HepG2 (cell line): ENCODE measurements at regions not wholly inside any gene's neighbourhood (a gene's known extent, or its start where the extent isn't known, plus 50 kb on each side); places are given as distances from the start of the nearest gene placed in this dataset.

Experiments
- CTCF ChIP-seq: sonication (generic); formaldehyde crosslinking; IDR thresholded peaks from 2 replicates; pipeline ENCODE4 v1.5.0; 2020; ENCODE audit warnings: mild to moderate bottlenecking, missing genetic modification reagents, moderate library complexity
- HDAC6 ChIP-seq: fragments of 200-600 bp; sonication (generic); IDR thresholded peaks from 2 replicates; pipeline ENCODE4 v1.7.0; 2017; ENCODE audit warnings: mild to moderate bottlenecking, antibody characterized with exemption, low read length, low read depth
- MYC ChIP-seq: sonication (generic); formaldehyde crosslinking; IDR thresholded peaks from 2 replicates; pipeline ENCODE4 v1.9.0; 2021; ENCODE audit warnings: missing genetic modification reagents, borderline replicate concordance
- POLR2A ChIP-seq, 2 experiments: IDR thresholded peaks; 2 replicates each; pipeline ENCODE4 v1.6.1; 2011; ENCODE audit warnings: low read depth in 2 of 2, low read length in 2 of 2, mild to moderate bottlenecking in 1 of 2, moderate library complexity in 1 of 2; ENCODE audit not compliant: insufficient read depth in 1 of 2
- PRPF4 ChIP-seq: fragments of 200-400 bp; formaldehyde crosslinking; IDR thresholded peaks from 2 replicates; pipeline ENCODE4 v1.6.1; 2016; ENCODE audit warnings: low read length, low read depth; ENCODE audit not compliant: poor library complexity, severe bottlenecking
- STAT6 ChIP-seq: sonication (generic); formaldehyde crosslinking; IDR thresholded peaks from 2 replicates; pipeline ENCODE4 v1.4.0; 2020; ENCODE audit warnings: missing genetic modification reagents, mild to moderate bottlenecking, borderline replicate concordance
- YY1 ChIP-seq: IDR thresholded peaks from 2 replicates; pipeline ENCODE4 v1.6.1; 2011; ENCODE audit warnings: low read length, low read depth, moderate library complexity, mild to moderate bottlenecking; ENCODE audit not compliant: insufficient read depth, insufficient replicate concordance
- ZBTB7A ChIP-seq: sonication (generic); formaldehyde crosslinking; IDR thresholded peaks from 2 replicates; pipeline ENCODE4 v1.8.0; 2022; ENCODE audit warnings: mild to moderate bottlenecking, missing genetic modification reagents
- ZNF318 ChIP-seq: sonication (generic); formaldehyde crosslinking; IDR thresholded peaks from 2 replicates; pipeline ENCODE4 v1.4.0; 2020; ENCODE audit warnings: mild to moderate bottlenecking, missing genetic modification reagents
- ZNF446 ChIP-seq: sonication (generic); formaldehyde crosslinking; IDR thresholded peaks from 2 replicates; pipeline ENCODE4 v1.5.0; 2020; ENCODE audit warnings: mild to moderate bottlenecking, missing genetic modification reagents
- ZNF781 ChIP-seq: sonication (generic); formaldehyde crosslinking; IDR thresholded peaks from 2 replicates; pipeline ENCODE4 v1.5.1; 2020; ENCODE audit warnings: borderline replicate concordance, mild to moderate bottlenecking, missing genetic modification reagents; ENCODE audit errors: not compliant biosample characterization

GRCh38 chr10:45505311-45505710 is 131.3 kb downstream of the ALOX5 start:
- TF ChIP-seq PRPF4 (no peak), ZNF781 (CRISPR knock-in tag) (no peak), ZNF318 (CRISPR knock-in tag) (no peak), STAT6 (CRISPR knock-in tag) (no peak), ZNF446 (CRISPR knock-in tag) (no peak), YY1 (no peak), ZBTB7A (CRISPR knock-in tag) (no peak), CTCF (CRISPR knock-in tag) (no peak), HDAC6 (no peak), MYC (CRISPR knock-in tag) (no peak), POLR2A (IDR thresholded peaks at IDR 0.05; ENCODE audit: insufficient read depth in 1 of 2, low read depth in 2 of 2, low read length in 2 of 2) (no peak)
